GM18907 (cell line): ENCODE measurements at regions not wholly inside any gene's neighbourhood (a gene's known extent, or its start where the extent isn't known, plus 50 kb on each side); places are given as distances from the start of the nearest gene placed in this dataset.
"Not testable (repeated sequence)": the region's sequence is repeated elsewhere in the genome, so short reads cannot be mapped to it uniquely, and the experiment has no call there.

Experiments
- ATAC-seq: cut with Tn5 transposase; IDR thresholded peaks from one replicate; pipeline ENCODE4 v1.9.1; 2021; ENCODE audit warnings: mild to moderate bottlenecking, moderate library complexity; ENCODE audit not compliant: unreplicated experiment

GRCh38 chr2:125681576-125681975, 974.4 kb upstream of the GYPC start:
- ATAC-seq, result no peak

DNA sequence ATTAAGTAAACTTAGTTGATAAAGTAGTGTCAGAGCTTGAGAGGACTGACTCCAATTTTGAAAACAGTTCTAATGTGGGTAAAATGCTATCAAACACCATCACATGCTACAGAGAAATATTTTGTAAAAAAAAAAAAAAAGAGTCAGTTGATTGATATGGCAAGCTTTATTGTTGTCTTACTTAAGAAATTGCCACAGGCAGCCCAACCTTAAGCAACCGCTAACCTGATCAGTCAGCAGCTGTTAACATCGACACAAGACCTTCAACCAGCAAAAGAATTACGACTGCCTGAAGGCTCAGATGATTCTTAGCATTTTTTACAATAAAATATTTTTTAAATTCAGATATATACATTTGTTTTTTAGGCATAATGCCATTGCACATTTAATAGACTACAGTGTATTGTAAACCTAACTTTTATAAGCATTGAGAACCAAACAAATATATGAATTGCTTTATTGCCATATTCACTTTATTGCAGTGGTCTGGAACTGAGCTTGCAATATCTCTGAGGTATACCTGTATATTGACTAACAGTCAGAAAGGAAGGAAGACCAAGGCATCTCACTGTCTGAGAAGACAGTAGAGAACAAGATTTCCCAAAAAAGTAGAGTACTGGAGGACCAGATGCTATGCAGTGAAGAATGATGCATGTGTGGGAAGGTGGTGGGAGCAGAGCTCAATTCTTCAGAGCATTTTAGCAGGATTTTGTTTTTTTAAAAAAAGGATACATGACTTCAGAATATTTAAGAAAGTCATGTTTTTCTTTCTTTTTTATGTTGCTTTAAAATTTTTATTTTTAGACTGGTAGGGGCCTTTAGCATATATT, 973.8 kb upstream of the GYPC start:
- ATAC-seq, result no peak

DNA sequence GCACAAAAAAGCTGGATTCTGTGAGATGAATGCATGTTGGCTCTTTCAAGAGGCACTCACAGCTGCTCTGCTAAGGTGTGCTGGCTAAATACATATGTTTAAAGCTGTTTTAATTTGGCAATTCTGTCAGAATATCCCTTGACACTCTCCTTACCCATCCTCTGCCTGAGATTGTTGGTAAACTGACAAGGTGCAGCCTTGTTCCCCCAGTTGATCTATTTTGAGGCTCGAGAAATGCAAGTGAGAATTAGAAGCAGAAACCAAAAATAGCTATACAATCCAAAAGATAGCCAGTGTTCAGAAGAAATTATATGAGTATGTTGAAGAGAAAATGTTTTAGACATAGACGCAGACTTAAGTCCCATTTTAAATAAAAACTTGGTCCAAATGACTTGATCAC, 971.7 kb upstream of the GYPC start:
- ATAC-seq, result no peak

DNA sequence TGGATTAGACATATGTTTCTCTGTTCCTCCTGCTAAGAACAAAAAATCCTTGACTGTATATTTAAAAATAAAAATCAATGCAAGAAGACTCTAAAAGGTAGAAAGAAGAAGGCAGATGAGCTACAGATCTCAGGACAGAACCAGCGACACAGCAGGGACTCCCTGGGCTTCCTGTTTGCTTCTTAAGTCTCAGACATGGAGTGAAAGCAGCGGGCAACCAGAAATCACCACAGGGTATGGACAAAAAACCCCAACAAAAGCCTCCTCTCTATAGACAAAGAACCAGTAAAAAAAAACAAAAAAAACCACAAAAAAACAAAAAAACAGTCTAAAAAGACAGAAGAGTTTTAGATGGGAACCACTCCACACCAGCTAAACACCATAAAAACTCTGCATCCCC, 971.0 kb upstream of the GYPC start:
- no peak for ATAC-seq

DNA sequence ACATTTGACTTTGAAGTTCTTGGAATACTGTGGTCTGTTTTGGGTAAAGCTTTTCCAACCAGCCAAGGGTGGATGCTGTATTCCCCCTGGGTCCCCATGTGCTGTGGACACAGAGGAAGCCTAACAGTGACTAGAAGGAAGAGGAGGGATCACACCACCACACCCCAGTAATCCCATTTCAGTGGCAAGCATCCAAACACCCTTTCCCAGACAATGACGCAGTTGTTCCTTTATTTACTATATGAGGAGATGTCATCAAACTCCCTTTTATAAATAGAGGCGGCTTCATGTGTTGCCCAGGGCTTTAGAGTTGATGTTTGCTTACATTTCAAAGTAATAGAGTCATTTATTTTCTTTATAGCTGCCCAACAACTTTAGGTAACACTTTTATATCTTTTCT, 959.4 kb upstream of the GYPC start:
- no peak for ATAC-seq

DNA sequence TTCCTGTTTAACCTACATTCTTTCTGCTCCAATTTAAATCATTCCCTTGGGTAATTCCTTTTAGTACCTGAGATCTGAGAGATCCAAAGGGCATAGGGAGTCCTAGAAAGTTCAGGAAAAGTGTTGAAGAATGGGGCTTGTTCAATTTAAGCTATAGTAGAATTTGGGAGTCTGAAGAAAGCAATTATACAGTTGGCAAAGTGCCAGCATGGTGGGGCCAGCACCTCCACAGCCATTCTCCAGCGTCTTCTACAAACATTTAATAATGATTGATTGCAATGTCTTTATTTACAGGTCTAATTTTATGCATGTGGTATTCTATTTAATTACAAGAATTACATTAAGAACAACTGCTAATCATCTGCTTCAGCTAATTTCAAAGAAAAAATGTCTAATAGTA, 957.7 kb upstream of the GYPC start:
- no peak for ATAC-seq

DNA sequence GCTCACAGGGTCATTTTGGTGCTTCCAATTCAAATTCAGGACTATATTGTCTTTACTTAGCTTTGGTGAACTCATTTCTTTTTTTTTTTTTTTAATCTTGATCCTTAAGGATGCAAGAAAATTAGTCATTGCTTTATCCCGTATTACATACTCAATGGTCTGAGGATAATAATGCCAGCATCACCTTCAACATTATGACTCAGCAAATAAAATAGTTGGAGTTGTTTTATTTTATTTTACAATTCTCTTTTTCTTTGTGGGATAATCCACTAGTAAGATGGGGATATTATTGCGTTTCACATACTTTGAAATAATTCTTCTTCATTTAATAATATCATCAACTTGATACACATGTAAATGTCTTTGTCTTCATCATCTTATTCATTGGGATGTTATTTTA, 954.9 kb upstream of the GYPC start:
- no peak for ATAC-seq

DNA sequence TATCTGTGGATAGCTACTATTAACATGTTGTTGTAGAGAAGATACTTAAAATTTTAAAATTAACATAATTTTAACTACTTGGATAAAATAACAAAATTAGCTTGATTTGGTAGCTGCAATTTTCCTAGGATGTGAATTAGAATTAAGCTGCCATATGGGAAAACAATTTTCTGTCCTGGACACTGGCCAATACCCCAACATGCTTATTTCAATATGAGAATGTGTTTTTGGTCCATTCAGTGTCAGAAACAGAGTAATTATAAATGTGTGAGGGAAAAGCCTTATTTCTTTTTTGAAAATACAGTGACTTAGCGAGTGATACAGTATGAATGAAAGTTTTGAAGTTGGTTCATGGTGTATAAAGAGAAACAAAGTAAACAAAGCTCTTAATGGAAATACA, 948.3 kb upstream of the GYPC start:
- no peak for ATAC-seq

- no peak for ATAC-seq
These were observed 945.4 kb upstream of the GYPC start for GRCh38 chr2:125710561-125710960.

DNA sequence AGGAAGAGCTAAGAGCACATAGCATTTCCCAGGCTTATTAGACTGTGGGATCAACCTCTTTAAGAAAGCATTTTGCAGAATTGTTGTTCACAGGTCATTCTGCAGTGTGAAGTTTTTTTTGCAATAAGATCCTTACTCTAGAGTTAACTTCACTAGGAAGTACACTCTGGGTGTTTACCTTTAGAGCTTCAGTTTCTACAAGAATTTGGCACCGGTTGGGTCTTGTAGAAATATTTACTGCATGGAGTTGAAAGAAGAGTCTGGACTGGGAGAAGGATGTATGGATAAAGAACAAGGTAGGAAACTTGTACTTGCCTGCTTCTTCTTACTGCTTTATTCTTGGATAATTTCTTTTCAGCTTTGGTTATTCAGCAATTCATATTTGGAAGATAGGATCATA, 944.9 kb upstream of the GYPC start:
- no peak for ATAC-seq

GRCh38 chr2:125713533-125713932, 942.4 kb upstream of the GYPC start:
- no peak for ATAC-seq

GRCh38 chr2:125721072-125721721, 934.8 kb upstream of the GYPC start:
- no peak for ATAC-seq

- ATAC-seq, result no peak
These were observed 925.0 kb upstream of the GYPC start for GRCh38 chr2:125730921-125731320.

DNA sequence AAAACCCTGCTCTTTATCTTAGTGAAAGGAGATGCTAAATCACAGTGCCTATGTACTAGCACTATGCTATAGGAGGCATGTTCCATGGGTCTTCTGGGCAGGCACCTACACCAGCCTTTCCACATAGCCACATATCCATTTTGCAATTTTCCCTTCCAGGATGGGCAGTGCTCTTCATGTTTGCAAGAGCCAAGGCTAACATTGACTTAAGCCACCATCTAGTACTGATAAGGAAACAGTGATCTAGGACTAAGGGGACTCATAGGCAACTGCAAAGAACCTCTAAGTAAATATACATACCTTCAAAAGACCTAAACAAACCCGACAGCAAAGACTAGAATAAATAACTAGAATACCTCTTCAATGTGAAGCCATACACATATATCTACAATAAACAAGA, 919.7 kb upstream of the GYPC start:
- no peak for ATAC-seq

DNA sequence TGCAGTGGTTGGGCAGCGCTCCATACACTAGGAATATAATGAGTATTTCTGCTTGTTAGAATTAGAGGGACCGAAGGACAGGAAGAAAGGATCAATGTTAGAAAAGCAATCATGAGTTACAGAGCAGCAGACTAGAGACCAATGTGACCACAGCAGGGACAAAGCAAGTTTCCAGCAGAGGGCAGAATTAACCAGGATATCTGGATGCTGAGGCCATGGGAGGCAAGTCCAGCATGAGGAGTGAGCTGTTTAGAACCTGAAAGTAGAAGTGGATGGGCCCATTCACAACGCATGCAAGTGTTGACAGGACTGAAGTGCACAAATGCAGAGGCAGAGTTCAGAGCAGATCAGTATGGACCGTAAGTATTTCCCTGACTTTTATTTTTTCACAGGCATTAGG, 910.4 kb upstream of the GYPC start:
- no peak for ATAC-seq

GRCh38 chr2:125746321-125747164, 909.4 kb upstream of the GYPC start:
- no peak for ATAC-seq

- no peak for ATAC-seq
These were observed 908.9 kb upstream of the GYPC start for GRCh38 chr2:125747165-125747425.

GRCh38 chr2:125756431-125756830, 899.5 kb upstream of the GYPC start:
- no peak for ATAC-seq

GRCh38 chr2:125796784-125797183, 859.2 kb upstream of the GYPC start:
- no peak for ATAC-seq

GRCh38 chr2:125797192-125797591, 858.8 kb upstream of the GYPC start:
- no peak for ATAC-seq

DNA sequence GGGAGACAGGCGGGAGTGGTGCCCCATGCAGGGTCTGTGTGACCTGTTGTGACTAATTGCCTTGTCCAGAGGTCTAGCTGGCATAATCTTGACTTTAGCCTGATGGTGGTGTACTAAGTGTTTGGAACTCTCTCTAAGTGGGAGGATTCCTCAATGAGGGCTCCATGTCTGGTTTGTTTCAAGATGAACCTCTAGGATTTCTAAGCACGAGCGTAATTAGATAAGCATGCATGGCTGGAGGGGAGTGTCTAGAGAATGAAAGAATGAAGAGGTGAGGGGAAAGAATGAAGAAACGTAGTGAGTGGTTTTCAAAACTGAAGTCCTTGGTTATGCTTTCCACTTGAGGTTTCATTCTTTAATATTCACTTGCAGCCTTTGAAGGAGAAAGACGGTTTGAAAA, 833.2 kb upstream of the GYPC start:
- ATAC-seq, result no peak

DNA sequence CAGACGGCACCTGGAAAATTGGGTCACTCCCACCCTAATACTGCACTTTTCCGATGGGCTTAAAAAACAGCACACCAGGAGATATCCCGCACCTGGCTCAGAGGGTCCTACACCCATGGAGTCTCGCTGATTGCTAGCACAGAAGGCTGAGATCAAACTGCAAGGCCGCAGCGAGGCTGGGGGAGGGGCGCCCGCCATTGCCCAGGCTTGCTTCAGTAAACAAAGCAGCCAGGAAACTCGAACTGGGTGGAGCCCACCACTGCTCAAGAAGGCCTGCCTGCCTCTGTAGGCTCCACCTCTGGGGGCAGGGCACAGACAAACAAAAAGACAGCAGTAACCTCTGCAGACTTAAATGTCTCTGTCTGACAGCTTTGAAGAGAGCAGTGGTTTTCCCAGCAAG, 830.2 kb upstream of the GYPC start:
- not testable (repeated sequence) for ATAC-seq
